Epidermal melanocyte (primary cell): ENCODE measurements at regions not wholly inside any gene's neighbourhood (a gene's known extent, or its start where the extent isn't known, plus 50 kb on each side); places are given as distances from the start of the nearest gene placed in this dataset.
"Not testable (repeated sequence)": the region's sequence is repeated elsewhere in the genome, so short reads cannot be mapped to it uniquely, and the experiment has no call there.

Source experiments
- DNase-seq: peaks from one replicate; pipeline ENCODE4 v3.0.0; 2011; ENCODE audit warnings: low spot score; ENCODE audit not compliant: insufficient read length

- DNase-seq: no peak
These were observed 375.9 kb downstream of the NXPH1 start for GRCh38 chr7:8809320-8809719.

DNA sequence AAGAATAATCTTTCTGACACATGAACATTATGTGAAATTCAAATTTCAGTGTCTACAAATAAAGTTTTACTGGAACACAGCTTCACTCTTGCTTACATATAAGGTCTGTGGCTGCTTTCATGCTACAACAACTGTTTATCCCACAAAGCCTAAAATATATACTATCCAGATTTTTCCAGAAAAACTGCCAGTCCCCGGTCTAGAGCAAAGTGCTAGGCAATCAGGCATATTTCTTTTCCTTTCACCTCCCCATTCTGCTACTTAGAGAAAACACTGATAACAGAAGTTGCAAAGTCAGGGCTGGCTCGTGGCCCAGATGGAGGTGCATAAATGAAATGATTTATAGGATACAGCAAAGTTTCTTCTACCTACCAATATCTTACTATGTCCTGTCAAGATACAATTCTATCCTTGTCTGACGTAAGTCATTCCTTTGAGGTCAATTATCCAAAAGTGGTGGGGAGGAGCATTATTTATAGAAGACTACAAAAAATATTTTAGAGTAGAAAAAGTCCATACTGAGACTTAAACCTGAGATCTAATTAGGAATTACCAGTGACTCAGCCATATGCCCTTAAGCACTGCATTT, 384.1 kb downstream of the NXPH1 start:
- DNase-seq: no peak

GRCh38 chr7:8818406-8818805, 385.0 kb downstream of the NXPH1 start:
- no peak for DNase-seq

GRCh38 chr7:8822595-8822994, 389.2 kb downstream of the NXPH1 start:
- DNase-seq: no peak

- DNase-seq: no peak
These were observed 390.1 kb downstream of the NXPH1 start for GRCh38 chr7:8823486-8823885.

DNA sequence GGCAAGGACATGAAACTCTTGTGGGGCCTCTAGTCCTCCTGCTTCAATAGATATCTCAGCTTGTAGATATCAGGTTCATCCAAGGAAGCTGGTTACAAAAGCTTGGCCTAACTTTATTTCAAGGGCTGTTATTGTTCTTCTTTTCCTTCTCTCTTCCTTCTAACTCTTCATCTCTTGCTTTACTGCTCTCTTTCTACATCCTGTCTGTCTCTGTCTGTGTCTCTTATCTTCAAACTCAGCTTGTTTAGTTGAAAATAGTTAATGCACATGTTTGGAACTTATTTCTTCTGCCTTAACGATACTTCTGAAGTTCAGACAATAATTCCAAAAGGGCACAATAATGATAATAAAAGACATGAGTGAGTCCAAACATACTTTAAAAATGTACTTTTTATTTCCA, 393.9 kb downstream of the NXPH1 start:
- DNase-seq: no peak

- no peak for DNase-seq
These were observed 395.7 kb downstream of the NXPH1 start for GRCh38 chr7:8829100-8829499.

- no peak for DNase-seq
These were observed 398.0 kb downstream of the NXPH1 start for GRCh38 chr7:8831376-8831775.

- DNase-seq: no peak
These were observed 399.9 kb downstream of the NXPH1 start for GRCh38 chr7:8833355-8833754.

- no peak for DNase-seq
These were observed 407.8 kb downstream of the NXPH1 start for GRCh38 chr7:8841171-8841570.

GRCh38 chr7:8871716-8872115, 438.3 kb downstream of the NXPH1 start:
- no peak for DNase-seq

GRCh38 chr7:8881916-8882315, 448.5 kb downstream of the NXPH1 start:
- peak; percentile 25 for DNase-seq

- DNase-seq: no peak
These were observed 452.1 kb downstream of the NXPH1 start for GRCh38 chr7:8885480-8886000.

- not testable (repeated sequence) for DNase-seq
These were observed 456.9 kb downstream of the NXPH1 start for GRCh38 chr7:8890346-8890745.

- no peak for DNase-seq
These were observed 460.4 kb downstream of the NXPH1 start for GRCh38 chr7:8893775-8894174.

DNA sequence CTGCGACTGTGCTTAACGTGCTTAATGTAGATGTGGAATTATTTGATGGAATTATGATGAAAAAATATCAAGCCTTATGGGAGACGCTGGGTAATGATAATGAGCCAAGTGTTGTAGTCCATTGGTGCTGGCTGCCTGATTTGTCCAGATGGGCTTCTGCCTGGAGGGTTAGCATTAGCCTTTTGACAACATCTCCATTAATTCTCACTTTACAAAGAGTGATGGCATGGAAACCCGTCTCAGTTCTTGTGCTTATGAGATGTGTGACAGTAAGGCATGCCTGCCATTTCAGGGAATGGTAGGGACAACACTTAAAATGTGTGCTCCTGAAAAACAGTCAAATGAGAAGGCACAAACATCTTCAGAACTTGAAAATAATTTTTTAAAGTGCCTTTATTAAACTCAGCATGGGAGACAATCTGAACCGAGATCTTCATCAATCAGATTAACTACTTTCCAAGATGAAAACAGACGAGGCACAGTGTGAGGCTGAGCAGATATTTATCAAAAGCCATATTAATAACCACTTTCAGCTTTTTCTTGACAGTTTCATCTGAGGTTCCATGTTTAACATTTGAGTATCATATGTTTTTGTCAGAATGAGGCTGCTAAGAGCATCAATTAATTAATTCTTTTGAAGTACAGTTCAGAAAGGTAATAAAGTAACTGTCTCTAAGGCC, 473.1 kb downstream of the NXPH1 start:
- DNase-seq: no peak

DNA sequence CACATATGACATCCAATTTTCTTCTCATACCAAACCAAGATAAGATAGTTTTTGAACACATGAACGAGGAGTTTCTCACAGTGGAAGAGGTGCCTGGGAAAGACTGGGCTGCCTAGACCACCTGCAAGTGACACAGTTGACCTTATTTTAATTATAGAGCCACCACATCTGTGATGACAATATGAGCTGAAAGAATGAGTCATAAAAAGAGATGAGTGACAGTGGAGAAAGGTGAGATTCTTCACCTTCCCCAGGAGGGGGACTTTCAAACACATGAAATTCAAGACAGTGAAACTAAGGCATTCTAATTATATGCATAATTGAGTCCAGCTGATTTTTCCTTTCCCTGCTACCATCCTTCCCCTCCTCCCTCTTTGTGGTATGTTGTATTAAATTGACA, 475.5 kb downstream of the NXPH1 start:
- no peak for DNase-seq

- DNase-seq: no peak
These were observed 480.3 kb downstream of the NXPH1 start for GRCh38 chr7:8913682-8914081.

- DNase-seq: no peak
These were observed 488.4 kb downstream of the NXPH1 start for GRCh38 chr7:8921807-8922206.

- no peak for DNase-seq
These were observed 489.3 kb downstream of the NXPH1 start for GRCh38 chr7:8922726-8923125.

DNA sequence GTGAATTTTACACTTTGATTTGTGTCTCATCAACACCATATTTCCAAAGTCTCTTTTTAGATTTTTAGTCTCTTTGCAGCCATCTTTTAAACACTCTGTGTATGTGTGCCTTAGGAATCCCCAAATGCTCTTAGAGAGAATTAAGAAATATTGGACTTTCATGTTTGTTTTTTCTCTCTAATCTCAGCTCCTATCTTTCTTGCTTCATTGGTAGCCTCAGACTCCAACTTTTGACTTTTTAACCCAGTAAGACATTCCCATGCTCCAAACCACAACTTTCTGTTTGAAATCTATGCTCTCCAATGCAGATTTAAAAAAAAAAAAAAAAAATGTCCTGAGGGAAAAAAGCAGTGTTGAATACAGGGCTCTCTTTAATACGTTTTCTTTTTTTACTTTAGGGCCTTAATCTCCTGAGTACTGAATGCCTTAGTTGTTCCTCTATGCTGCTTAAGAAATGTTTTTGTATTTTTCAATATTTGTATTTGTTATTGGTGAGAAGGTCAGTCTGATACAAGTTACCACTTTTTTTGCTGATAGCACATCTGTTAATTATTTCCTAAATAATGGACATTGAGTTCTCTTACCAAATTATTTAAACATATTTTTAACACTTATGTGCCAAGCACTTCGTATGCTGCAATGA, 489.9 kb downstream of the NXPH1 start:
- DNase-seq: no peak

DNA sequence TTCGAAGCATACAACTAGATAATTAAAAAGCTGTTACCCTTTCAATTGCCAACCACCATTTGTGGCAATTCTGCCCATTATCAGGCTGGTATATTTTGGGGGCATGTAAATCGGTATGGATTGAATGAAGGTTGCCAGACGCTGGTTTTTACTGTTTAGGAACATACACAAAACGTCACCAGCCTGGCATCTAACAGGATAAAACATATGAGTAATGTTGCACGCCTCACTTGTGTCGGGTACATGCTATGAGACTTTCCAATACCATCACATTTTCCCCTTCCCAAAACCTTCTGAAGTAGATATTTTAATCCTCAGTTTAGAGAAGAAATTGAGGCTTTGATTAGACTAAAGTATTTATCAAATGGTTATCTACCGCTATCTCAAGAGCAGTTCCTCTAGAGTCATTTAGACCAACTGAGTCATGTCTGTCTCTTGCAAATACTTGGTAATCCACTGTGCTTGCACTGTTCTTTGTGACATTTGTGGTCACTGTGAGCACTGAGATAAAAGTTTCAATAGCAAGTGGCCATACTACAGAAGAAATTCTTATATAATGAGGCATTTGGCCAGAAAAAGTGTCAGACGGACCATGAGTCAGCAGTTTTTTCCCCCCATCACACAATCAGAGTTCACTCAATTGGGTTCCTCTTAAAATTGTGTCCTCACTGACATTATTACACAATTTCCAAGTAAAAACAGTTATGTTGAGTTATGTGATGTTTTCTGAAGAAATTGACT, 498.7 kb downstream of the NXPH1 start:
- no peak for DNase-seq
